Spleen (tissue), 7 donors: ENCODE measurements at regions not wholly inside any gene's neighbourhood (a gene's known extent, or its start where the extent isn't known, plus 50 kb on each side); places are given as distances from the start of the nearest gene placed in this dataset.

ENCODE experiments used
- POLR2A ChIP-seq, 3 donors: fragments of 450-650 bp; IDR thresholded peaks; one replicate each; pipeline ENCODE4 v1.5.1; 2017; ENCODE audit warnings: antibody characterized with exemption in 3 of 3, mild to moderate bottlenecking in 1 of 3
- POLR2AphosphoS5 ChIP-seq, 3 donors: sonication (generic); formaldehyde crosslinking; IDR thresholded peaks; one replicate each; pipeline ENCODE4 v1.5.1; 2017; ENCODE audit warnings: antibody characterized with exemption in 3 of 3
- TF ChIP-seq, protein P1 (sequence below), 11 experiments: fragments of 200-600 bp in 7 of 11; fragments of 450-650 bp in 4 of 11; sonication (generic) in 4 of 11; IDR thresholded peaks in 8 of 11; conservative IDR thresholded peaks in 3 of 11; 1 replicate in 7 of 11; 2 replicates in 4 of 11; pipeline versions ENCODE4 v1.4.0 to v1.8.0; 2016 to 2021; ENCODE audit warnings: antibody characterized with exemption in 11 of 11, inconsistent platforms in 4 of 11, mild to moderate bottlenecking in 1 of 11
- donor health status: DM: no; HTN: no; CAD: no; lungs with moderate emphysema.
- donor health status: DM: no; HTN: no; CAD: no.
- donor health status: DM: no; HTN: no; CAD: no.

GRCh38 chr10:29403208-29403607, 114.3 kb downstream of the LYZL1 start:
- TF ChIP-seq, protein P1, sequence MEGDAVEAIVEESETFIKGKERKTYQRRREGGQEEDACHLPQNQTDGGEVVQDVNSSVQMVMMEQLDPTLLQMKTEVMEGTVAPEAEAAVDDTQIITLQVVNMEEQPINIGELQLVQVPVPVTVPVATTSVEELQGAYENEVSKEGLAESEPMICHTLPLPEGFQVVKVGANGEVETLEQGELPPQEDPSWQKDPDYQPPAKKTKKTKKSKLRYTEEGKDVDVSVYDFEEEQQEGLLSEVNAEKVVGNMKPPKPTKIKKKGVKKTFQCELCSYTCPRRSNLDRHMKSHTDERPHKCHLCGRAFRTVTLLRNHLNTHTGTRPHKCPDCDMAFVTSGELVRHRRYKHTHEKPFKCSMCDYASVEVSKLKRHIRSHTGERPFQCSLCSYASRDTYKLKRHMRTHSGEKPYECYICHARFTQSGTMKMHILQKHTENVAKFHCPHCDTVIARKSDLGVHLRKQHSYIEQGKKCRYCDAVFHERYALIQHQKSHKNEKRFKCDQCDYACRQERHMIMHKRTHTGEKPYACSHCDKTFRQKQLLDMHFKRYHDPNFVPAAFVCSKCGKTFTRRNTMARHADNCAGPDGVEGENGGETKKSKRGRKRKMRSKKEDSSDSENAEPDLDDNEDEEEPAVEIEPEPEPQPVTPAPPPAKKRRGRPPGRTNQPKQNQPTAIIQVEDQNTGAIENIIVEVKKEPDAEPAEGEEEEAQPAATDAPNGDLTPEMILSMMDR (IDR thresholded peaks at IDR 0.05 in 8 of 11, conservative IDR thresholded peaks at IDR 0.05 in 3 of 11), result no peak
- TF ChIP-seq POLR2A (IDR thresholded peaks at IDR 0.05) (no peak), POLR2AphosphoS5 (IDR thresholded peaks at IDR 0.05) (no peak)
